HEK293T (cell line): ENCODE measurements at regions not wholly inside any gene's neighbourhood (a gene's known extent, or its start where the extent isn't known, plus 50 kb on each side); places are given as distances from the start of the nearest gene placed in this dataset.
A peak's percentile ranks its signal among the peaks of the same experiment; 100 is the strongest.
"Not testable (repeated sequence)": the region's sequence is repeated elsewhere in the genome, so short reads cannot be mapped to it uniquely, and the experiment has no call there.

Experiments used
- CTCF ChIA-PET: fragments of 350-600 bp; formaldehyde crosslinking; extraction: SDS; loops from one replicate; lab custom pipeline; 2021; ENCODE audit warnings: antibody characterized with exemption, inconsistent platforms; lab: Yijun Ruan, JAX
- POLR2A ChIA-PET: fragments of 350-600 bp; formaldehyde crosslinking; extraction: SDS; loops from one replicate; lab custom pipeline; 2020; ENCODE audit warnings: antibody characterized with exemption, inconsistent platforms; lab: Yijun Ruan, JAX
- DNase-seq: peaks from one replicate; pipeline ENCODE4 v3.0.0; 2012; ENCODE audit warnings: mixed read lengths; ENCODE audit errors: extremely low spot score
- ARNT ChIP-seq: fragments of 450-650 bp; IDR thresholded peaks from 2 replicates; pipeline ENCODE4 v1.6.1; 2017; ENCODE audit warnings: mild to moderate bottlenecking
- BHLHE40 ChIP-seq: fragments of 450-650 bp; IDR thresholded peaks from 2 replicates; pipeline ENCODE4 v1.6.1; 2016; ENCODE audit warnings: mild to moderate bottlenecking, moderate library complexity, borderline replicate concordance
- CTBP1 ChIP-seq: fragments of 450-650 bp; IDR thresholded peaks from 2 replicates; pipeline ENCODE4 v1.6.1; 2016; ENCODE audit warnings: borderline replicate concordance
- FOXA1 ChIP-seq: fragments of 450-650 bp; IDR thresholded peaks from 2 replicates; pipeline ENCODE4 v1.6.1; 2016; ENCODE audit warnings: mild to moderate bottlenecking
- FOXK2 ChIP-seq: fragments of 450-650 bp; IDR thresholded peaks from 2 replicates; pipeline ENCODE4 v1.6.1; 2016; ENCODE audit warnings: mild to moderate bottlenecking
- FOXM1 ChIP-seq: fragments of 450-650 bp; IDR thresholded peaks from 2 replicates; pipeline ENCODE4 v1.6.1; 2017; ENCODE audit warnings: mild to moderate bottlenecking, borderline replicate concordance
- HDGF ChIP-seq: fragments of 450-650 bp; IDR thresholded peaks from 2 replicates; pipeline ENCODE4 v1.6.1; 2017; ENCODE audit warnings: antibody characterized with exemption, borderline replicate concordance
- L3MBTL2 ChIP-seq: fragments of 450-650 bp; conservative IDR thresholded peaks from 2 replicates; pipeline ENCODE4 v1.6.1; 2016; ENCODE audit warnings: mild to moderate bottlenecking
- LEF1 ChIP-seq: fragments of 450-650 bp; IDR thresholded peaks from 2 replicates; pipeline ENCODE4 v1.6.1; 2017; ENCODE audit warnings: mild to moderate bottlenecking, borderline replicate concordance
- NFRKB ChIP-seq: fragments of 450-650 bp; IDR thresholded peaks from 2 replicates; pipeline ENCODE4 v1.6.1; 2016; ENCODE audit warnings: mild to moderate bottlenecking, moderate library complexity
- PKNOX1 ChIP-seq: fragments of 450-650 bp; IDR thresholded peaks from 2 replicates; pipeline ENCODE4 v1.6.1; 2016
- SP1 ChIP-seq: fragments of 450-650 bp; IDR thresholded peaks from 2 replicates; pipeline ENCODE4 v1.6.1; 2017
- SUZ12 ChIP-seq: fragments of 450-650 bp; IDR thresholded peaks from 2 replicates; pipeline ENCODE4 v1.6.1; 2016; ENCODE audit warnings: mild to moderate bottlenecking
- TARDBP ChIP-seq: fragments of 450-650 bp; IDR thresholded peaks from 2 replicates; pipeline ENCODE4 v1.6.1; 2016
- ZNF384 ChIP-seq: fragments of 450-650 bp; IDR thresholded peaks from 2 replicates; pipeline ENCODE4 v1.6.1; 2016

GRCh38 chr7:82578430-82578829 is 134.9 kb upstream of the CACNA2D1 start:
- ChIA-PET POLR2A (no interaction called here), CTCF (no interaction called here)
- TF ChIP-seq BHLHE40 = no peak
- TF ChIP-seq FOXA1 = no peak
- no peak for TF ChIP-seq ZNF384
- no peak for TF ChIP-seq ARNT
- TF ChIP-seq FOXK2 = no peak
- TF ChIP-seq TARDBP = no peak
- TF ChIP-seq PKNOX1 = no peak
- TF ChIP-seq SUZ12 = no peak
- TF ChIP-seq HDGF = no peak
- no peak for DNase-seq

- CTCF ChIA-PET = interaction anchor here (0.6 to 1.1 kb wide), 10 partner anchors 17 to 1080 kb away, joined by 3 to 4 read pairs (median 3); no protein-coding TSS in a partner anchor
- POLR2A ChIA-PET = no interaction called here
- peak; percentile 83 for DNase-seq
- TF ChIP-seq BHLHE40 (no peak), SP1 (no peak), FOXK2 (no peak), SUZ12 (no peak)
These were observed 128.8 kb upstream of the CACNA2D1 start for GRCh38 chr7:82572195-82572880.

DNA sequence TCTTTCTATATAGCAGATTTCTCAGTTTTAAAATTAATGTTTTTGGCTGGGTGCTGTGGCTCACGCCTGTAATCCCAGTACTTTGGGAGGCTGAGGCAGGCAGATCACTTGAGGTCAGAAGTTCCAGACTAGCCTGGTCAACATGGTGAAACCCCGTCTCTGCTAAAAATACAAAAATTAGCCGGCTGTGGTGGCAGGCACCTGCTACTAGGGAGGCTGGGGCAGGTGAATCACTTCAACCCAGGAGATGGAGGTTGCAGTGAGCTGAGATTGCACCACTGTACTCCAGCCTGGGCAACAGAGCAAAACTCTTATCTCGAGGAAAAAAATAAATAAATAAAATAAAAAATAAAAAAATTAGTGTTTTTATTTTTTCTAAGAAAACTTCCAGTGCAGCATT is 127.5 kb upstream of the CACNA2D1 start:
- DNase-seq, POLR2A ChIA-PET: not testable (repeated sequence)
- CTCF ChIA-PET = interaction anchor here (1.1 kb wide), 1 partner anchor 361 kb away, joined by 3 read pairs; no protein-coding TSS in a partner anchor

DNA sequence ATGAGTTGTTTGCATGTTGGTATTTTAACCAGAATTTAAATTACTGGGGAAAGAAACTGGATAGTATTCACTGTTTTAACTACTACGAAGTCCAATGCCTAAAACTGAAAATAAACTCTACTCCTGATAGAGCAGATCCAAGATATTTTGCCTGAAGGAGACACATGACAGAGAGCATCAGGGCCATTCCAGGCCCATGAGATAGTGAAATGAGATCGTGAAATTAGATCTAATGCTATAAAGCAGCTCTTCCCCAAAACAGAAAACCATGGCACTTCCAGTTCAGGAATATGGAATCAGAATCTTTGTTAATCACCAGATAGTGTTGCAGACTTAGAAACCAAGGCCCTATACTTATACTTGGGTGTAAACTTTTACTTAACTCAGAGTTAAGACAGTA is 124.3 kb upstream of the CACNA2D1 start:
- CTCF ChIA-PET = no interaction called here
- TF ChIP-seq BHLHE40 (no peak), PKNOX1 (no peak)
- DNase-seq = no peak
- POLR2A ChIA-PET = no interaction called here

DNA sequence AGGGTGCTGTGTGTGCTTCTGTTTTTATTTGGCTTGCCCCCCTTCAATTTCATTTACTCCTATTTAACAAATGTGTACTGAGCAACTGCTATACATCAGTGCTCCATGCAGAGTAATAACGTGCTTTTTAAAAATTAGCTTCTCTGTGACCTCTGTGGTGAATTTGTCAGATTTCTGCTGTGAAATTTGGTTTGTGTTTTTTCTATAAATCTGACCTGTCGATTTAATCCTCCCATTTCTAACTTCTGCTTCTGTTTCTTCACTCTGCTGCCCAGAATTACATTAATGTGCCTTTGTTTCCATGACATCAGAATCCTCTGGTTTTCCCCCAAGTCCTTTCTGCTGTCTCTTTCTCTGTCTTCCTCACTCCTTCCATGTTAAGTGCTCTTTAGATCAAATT is 123.8 kb upstream of the CACNA2D1 start:
- CTCF ChIA-PET = no interaction called here
- no peak for TF ChIP-seq SP1
- TF ChIP-seq FOXA1 = no peak
- TF ChIP-seq BHLHE40 = no peak
- no peak for TF ChIP-seq HDGF
- TF ChIP-seq CTBP1 = no peak
- no peak for TF ChIP-seq PKNOX1
- TF ChIP-seq SUZ12 = no peak
- no peak for TF ChIP-seq LEF1
- no peak for TF ChIP-seq ZNF384
- no peak for TF ChIP-seq L3MBTL2
- TF ChIP-seq TARDBP = no peak
- POLR2A ChIA-PET = no interaction called here
- DNase-seq = no peak

GRCh38 chr7:82566752-82567151 is 123.2 kb upstream of the CACNA2D1 start:
- no peak for DNase-seq
- no peak for TF ChIP-seq SP1
- TF ChIP-seq FOXM1 = no peak
- TF ChIP-seq ZNF384 = no peak
- no peak for TF ChIP-seq FOXK2
- TF ChIP-seq NFRKB = no peak
- TF ChIP-seq PKNOX1 = no peak
- TF ChIP-seq BHLHE40 = no peak
- no peak for TF ChIP-seq TARDBP
- no peak for TF ChIP-seq HDGF
- no peak for TF ChIP-seq FOXA1
- TF ChIP-seq L3MBTL2 = no peak
- TF ChIP-seq LEF1 = no peak
- no peak for TF ChIP-seq ARNT
- TF ChIP-seq SUZ12 = no peak
- TF ChIP-seq CTBP1 = no peak
- POLR2A ChIA-PET = no interaction called here
- CTCF ChIA-PET = no interaction called here
